ENCODE measurements at regions not wholly inside any gene's neighbourhood (a gene's known extent, or its start where the extent isn't known, plus 50 kb on each side); places are given as distances from the start of the nearest gene placed in this dataset.

- TF ChIP-seq, protein P1, sequence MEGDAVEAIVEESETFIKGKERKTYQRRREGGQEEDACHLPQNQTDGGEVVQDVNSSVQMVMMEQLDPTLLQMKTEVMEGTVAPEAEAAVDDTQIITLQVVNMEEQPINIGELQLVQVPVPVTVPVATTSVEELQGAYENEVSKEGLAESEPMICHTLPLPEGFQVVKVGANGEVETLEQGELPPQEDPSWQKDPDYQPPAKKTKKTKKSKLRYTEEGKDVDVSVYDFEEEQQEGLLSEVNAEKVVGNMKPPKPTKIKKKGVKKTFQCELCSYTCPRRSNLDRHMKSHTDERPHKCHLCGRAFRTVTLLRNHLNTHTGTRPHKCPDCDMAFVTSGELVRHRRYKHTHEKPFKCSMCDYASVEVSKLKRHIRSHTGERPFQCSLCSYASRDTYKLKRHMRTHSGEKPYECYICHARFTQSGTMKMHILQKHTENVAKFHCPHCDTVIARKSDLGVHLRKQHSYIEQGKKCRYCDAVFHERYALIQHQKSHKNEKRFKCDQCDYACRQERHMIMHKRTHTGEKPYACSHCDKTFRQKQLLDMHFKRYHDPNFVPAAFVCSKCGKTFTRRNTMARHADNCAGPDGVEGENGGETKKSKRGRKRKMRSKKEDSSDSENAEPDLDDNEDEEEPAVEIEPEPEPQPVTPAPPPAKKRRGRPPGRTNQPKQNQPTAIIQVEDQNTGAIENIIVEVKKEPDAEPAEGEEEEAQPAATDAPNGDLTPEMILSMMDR (IDR thresholded peaks at IDR 0.05) = no peak
- TF ChIP-seq, protein P2, sequence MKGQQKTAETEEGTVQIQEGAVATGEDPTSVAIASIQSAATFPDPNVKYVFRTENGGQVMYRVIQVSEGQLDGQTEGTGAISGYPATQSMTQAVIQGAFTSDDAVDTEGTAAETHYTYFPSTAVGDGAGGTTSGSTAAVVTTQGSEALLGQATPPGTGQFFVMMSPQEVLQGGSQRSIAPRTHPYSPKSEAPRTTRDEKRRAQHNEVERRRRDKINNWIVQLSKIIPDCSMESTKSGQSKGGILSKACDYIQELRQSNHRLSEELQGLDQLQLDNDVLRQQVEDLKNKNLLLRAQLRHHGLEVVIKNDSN (CRISPR knock-in tag; IDR thresholded peaks at IDR 0.05) = no peak
- TF ChIP-seq, protein P3, sequence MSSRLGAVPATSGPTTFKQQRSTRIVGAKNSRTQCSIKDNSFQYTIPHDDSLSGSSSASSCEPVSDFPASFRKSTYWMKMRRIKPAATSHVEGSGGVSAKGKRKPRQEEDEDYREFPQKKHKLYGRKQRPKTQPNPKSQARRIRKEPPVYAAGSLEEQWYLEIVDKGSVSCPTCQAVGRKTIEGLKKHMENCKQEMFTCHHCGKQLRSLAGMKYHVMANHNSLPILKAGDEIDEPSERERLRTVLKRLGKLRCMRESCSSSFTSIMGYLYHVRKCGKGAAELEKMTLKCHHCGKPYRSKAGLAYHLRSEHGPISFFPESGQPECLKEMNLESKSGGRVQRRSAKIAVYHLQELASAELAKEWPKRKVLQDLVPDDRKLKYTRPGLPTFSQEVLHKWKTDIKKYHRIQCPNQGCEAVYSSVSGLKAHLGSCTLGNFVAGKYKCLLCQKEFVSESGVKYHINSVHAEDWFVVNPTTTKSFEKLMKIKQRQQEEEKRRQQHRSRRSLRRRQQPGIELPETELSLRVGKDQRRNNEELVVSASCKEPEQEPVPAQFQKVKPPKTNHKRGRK (CRISPR knock-in tag; IDR thresholded peaks at IDR 0.05; ENCODE audit: borderline replicate concordance) = no peak
- TF ChIP-seq ESRRA (CRISPR knock-in tag; IDR thresholded peaks at IDR 0.05; ENCODE audit: borderline replicate concordance) (no peak), ATF3 (CRISPR knock-in tag; conservative IDR thresholded peaks at IDR 0.05) (no peak), ZNF121 (CRISPR knock-in tag; IDR thresholded peaks at IDR 0.05) (no peak), IRF2 (CRISPR knock-in tag; IDR thresholded peaks at IDR 0.05; ENCODE audit: borderline replicate concordance, low read depth) (no peak), ATF2 (CRISPR knock-in tag; IDR thresholded peaks at IDR 0.05; ENCODE audit: borderline replicate concordance, low read depth) (no peak), ZBTB21 (CRISPR knock-in tag; IDR thresholded peaks at IDR 0.05; ENCODE audit: borderline replicate concordance) (no peak), SP1 (CRISPR knock-in tag; conservative IDR thresholded peaks at IDR 0.05) (no peak), TEAD1 (CRISPR knock-in tag; IDR thresholded peaks at IDR 0.05) (no peak)
- TF ChIP-seq, protein P4, sequence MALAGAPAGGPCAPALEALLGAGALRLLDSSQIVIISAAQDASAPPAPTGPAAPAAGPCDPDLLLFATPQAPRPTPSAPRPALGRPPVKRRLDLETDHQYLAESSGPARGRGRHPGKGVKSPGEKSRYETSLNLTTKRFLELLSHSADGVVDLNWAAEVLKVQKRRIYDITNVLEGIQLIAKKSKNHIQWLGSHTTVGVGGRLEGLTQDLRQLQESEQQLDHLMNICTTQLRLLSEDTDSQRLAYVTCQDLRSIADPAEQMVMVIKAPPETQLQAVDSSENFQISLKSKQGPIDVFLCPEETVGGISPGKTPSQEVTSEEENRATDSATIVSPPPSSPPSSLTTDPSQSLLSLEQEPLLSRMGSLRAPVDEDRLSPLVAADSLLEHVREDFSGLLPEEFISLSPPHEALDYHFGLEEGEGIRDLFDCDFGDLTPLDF (CRISPR knock-in tag; IDR thresholded peaks at IDR 0.05) = no peak
- TF ChIP-seq, protein P5, sequence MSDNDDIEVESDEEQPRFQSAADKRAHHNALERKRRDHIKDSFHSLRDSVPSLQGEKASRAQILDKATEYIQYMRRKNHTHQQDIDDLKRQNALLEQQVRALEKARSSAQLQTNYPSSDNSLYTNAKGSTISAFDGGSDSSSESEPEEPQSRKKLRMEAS (CRISPR knock-in tag; IDR thresholded peaks at IDR 0.05) = no peak
- TF ChIP-seq, protein P6, sequence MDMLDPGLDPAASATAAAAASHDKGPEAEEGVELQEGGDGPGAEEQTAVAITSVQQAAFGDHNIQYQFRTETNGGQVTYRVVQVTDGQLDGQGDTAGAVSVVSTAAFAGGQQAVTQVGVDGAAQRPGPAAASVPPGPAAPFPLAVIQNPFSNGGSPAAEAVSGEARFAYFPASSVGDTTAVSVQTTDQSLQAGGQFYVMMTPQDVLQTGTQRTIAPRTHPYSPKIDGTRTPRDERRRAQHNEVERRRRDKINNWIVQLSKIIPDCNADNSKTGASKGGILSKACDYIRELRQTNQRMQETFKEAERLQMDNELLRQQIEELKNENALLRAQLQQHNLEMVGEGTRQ (CRISPR knock-in tag; IDR thresholded peaks at IDR 0.05) = no peak
Measured at GRCh38 chr17:31750578-31750977, 108.5 kb downstream of the COPRS start.

Data from WTC11 (cell line).